ENCODE measurements at regions not wholly inside any gene's neighbourhood (a gene's known extent, or its start where the extent isn't known, plus 50 kb on each side); places are given as distances from the start of the nearest gene placed in this dataset.
A peak's percentile ranks its signal among the peaks of the same experiment; 100 is the strongest.

DNA sequence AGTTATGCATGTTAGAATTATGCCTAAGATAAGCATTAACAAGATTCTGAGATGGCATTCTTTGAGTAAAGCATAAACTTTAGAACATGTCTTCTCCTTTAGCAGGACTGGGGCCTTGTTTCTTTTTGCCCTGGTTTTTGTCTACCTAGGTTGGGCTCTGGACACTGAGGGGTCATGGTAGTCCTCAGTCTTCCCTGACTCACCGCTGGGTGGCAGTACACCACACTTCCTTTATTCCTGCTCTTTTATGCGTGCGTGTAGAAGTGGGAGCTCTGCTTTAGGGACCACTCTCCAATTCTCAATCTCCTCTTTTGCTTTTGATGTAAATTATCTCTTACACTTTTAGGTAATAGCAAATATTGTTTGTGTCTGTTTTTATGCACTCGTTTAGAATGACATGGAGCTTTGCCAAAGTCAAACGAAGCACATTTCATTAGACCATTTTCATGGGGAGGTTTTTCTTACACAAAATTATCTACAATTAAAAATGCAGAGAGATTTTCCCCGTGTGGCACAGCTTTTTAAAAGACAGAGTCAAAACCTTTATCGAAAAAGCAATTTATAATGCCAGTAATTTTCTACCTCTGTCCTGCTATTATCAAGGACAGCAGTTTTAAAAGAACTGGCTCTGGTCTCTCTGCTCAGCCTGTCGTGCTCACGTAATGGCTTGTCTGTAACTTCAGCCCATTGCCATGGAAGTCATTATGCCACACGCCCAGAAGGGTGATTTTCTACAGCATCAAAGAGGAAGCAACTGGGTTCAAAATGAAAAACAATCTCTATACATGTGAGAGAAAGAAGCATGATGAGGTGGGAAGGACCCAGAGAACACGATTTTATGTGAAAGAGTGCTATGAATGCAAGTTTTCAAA, 413.9 kb downstream of the COG6 start:
- no peaks in the 10 kb centered on the region for H3K36me3 Mint-ChIP-seq
- DNase-seq (ENCODE audit: low spot score) (peak; percentile 78), ATAC-seq (peak; percentile 95)
- H3K4me1 Mint-ChIP-seq = peaks cover 19% of the 10 kb centered on the region
- no peaks in the 10 kb centered on the region for H3K9me3 Mint-ChIP-seq
- ChIA-PET POLR2A (no interaction called here), CTCF (interaction anchor here (0.6 to 2.3 kb wide), 26 partner anchors 8 to 710 kb away, joined by 3 to 26 read pairs (median 4); no protein-coding TSS in a partner anchor)
- no peaks in the 10 kb centered on the region for H3K27me3 Mint-ChIP-seq (ENCODE audit: low read depth)
- no peak overlapping the region for H3K4me3 Mint-ChIP-seq
- TF ChIP-seq ELF4 (CRISPR knock-in tag; IDR thresholded peaks at IDR 0.05; ENCODE audit: low read depth) (no peak), ATF1 (CRISPR knock-in tag; IDR thresholded peaks at IDR 0.05) (no peak), NR2C2 (CRISPR knock-in tag; IDR thresholded peaks at IDR 0.05) (no peak)
- TF ChIP-seq, protein P1, sequence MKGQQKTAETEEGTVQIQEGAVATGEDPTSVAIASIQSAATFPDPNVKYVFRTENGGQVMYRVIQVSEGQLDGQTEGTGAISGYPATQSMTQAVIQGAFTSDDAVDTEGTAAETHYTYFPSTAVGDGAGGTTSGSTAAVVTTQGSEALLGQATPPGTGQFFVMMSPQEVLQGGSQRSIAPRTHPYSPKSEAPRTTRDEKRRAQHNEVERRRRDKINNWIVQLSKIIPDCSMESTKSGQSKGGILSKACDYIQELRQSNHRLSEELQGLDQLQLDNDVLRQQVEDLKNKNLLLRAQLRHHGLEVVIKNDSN (CRISPR knock-in tag; IDR thresholded peaks at IDR 0.05) = no peak
- TF ChIP-seq, protein P2, sequence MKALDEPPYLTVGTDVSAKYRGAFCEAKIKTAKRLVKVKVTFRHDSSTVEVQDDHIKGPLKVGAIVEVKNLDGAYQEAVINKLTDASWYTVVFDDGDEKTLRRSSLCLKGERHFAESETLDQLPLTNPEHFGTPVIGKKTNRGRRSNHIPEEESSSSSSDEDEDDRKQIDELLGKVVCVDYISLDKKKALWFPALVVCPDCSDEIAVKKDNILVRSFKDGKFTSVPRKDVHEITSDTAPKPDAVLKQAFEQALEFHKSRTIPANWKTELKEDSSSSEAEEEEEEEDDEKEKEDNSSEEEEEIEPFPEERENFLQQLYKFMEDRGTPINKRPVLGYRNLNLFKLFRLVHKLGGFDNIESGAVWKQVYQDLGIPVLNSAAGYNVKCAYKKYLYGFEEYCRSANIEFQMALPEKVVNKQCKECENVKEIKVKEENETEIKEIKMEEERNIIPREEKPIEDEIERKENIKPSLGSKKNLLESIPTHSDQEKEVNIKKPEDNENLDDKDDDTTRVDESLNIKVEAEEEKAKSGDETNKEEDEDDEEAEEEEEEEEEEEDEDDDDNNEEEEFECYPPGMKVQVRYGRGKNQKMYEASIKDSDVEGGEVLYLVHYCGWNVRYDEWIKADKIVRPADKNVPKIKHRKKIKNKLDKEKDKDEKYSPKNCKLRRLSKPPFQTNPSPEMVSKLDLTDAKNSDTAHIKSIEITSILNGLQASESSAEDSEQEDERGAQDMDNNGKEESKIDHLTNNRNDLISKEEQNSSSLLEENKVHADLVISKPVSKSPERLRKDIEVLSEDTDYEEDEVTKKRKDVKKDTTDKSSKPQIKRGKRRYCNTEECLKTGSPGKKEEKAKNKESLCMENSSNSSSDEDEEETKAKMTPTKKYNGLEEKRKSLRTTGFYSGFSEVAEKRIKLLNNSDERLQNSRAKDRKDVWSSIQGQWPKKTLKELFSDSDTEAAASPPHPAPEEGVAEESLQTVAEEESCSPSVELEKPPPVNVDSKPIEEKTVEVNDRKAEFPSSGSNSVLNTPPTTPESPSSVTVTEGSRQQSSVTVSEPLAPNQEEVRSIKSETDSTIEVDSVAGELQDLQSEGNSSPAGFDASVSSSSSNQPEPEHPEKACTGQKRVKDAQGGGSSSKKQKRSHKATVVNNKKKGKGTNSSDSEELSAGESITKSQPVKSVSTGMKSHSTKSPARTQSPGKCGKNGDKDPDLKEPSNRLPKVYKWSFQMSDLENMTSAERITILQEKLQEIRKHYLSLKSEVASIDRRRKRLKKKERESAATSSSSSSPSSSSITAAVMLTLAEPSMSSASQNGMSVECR (CRISPR knock-in tag; IDR thresholded peaks at IDR 0.05; ENCODE audit: borderline replicate concordance) = no peak
- TF ChIP-seq, protein P3, sequence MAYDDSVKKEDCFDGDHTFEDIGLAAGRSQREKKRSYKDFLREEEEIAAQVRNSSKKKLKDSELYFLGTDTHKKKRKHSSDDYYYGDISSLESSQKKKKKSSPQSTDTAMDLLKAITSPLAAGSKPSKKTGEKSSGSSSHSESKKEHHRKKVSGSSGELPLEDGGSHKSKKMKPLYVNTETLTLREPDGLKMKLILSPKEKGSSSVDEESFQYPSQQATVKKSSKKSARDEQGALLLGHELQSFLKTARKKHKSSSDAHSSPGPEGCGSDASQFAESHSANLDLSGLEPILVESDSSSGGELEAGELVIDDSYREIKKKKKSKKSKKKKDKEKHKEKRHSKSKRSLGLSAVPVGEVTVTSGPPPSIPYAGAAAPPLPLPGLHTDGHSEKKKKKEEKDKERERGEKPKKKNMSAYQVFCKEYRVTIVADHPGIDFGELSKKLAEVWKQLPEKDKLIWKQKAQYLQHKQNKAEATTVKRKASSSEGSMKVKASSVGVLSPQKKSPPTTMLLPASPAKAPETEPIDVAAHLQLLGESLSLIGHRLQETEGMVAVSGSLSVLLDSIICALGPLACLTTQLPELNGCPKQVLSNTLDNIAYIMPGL (CRISPR knock-in tag; IDR thresholded peaks at IDR 0.05) = no peak
- TF ChIP-seq, protein P4, sequence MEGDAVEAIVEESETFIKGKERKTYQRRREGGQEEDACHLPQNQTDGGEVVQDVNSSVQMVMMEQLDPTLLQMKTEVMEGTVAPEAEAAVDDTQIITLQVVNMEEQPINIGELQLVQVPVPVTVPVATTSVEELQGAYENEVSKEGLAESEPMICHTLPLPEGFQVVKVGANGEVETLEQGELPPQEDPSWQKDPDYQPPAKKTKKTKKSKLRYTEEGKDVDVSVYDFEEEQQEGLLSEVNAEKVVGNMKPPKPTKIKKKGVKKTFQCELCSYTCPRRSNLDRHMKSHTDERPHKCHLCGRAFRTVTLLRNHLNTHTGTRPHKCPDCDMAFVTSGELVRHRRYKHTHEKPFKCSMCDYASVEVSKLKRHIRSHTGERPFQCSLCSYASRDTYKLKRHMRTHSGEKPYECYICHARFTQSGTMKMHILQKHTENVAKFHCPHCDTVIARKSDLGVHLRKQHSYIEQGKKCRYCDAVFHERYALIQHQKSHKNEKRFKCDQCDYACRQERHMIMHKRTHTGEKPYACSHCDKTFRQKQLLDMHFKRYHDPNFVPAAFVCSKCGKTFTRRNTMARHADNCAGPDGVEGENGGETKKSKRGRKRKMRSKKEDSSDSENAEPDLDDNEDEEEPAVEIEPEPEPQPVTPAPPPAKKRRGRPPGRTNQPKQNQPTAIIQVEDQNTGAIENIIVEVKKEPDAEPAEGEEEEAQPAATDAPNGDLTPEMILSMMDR (IDR thresholded peaks at IDR 0.05) = peak; percentile 76
- no peak overlapping the region for H3K27ac Mint-ChIP-seq

DNA sequence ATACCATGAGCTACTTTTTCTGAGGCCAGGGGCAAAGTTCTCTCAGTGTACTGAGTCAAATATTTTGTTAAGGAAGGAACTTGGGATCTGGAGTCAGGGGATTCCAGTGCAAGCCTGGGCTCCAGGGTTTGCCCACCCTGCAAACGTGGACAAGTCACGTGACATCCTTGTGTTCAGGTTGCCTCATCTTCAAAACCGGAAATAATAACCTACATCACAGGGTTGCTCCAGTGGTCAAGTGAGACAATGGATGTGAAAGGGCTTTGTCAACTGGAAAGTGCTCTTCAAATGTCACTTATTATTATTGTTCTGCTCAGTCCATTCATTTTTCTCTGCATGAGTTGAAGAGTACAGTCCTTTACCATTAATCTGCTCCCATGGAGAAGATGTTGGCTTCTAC, 414.9 kb downstream of the COG6 start:
- Mint-ChIP-seq H3K36me3 (no peaks in the 10 kb centered on the region), H3K9me3 (no peaks in the 10 kb centered on the region), H3K4me3 (no peak overlapping the region), H3K27ac (no peak overlapping the region), H3K4me1 (peaks cover 22% of the 10 kb centered on the region), H3K27me3 (ENCODE audit: low read depth) (no peaks in the 10 kb centered on the region)
- DNase-seq (ENCODE audit: low spot score) = no peak
- TF ChIP-seq, protein P5, sequence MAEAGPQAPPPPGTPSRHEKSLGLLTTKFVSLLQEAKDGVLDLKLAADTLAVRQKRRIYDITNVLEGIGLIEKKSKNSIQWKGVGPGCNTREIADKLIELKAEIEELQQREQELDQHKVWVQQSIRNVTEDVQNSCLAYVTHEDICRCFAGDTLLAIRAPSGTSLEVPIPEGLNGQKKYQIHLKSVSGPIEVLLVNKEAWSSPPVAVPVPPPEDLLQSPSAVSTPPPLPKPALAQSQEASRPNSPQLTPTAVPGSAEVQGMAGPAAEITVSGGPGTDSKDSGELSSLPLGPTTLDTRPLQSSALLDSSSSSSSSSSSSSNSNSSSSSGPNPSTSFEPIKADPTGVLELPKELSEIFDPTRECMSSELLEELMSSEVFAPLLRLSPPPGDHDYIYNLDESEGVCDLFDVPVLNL (CRISPR knock-in tag; IDR thresholded peaks at IDR 0.05; ENCODE audit: borderline replicate concordance, low read depth) = no peak
- ChIA-PET POLR2A (no interaction called here), CTCF (interaction anchor here (1.5 to 2.3 kb wide), 6 partner anchors 24 to 709 kb away, joined by 4 to 26 read pairs (median 8); no protein-coding TSS in a partner anchor)
- no peak for ATAC-seq

DNA sequence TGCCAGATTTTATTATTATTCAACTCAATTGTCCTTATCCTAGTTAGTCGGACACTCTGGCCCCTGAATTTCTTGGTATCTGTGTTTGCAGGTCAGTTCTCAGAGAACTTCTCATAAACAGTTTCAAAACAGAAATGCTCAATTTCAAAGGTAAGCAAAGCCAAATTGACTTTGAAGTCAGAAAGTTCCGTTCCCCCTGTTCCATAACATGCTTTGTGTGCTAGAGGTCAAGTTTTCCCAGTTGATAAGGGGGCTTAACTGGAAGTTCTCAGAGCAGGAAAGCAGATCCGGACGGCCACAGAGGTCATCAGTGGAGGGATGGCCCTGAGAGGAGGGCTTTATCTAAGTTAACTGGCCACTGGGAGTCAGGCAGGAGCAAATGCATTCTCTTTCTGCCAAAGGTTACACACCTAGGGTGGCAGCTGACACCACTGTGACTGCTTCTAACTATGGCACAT, 417.2 kb downstream of the COG6 start:
- H3K36me3 Mint-ChIP-seq = no peaks in the 10 kb centered on the region
- H3K27me3 Mint-ChIP-seq (ENCODE audit: low read depth) = no peaks in the 10 kb centered on the region
- H3K4me3 Mint-ChIP-seq = no peak overlapping the region
- no peak overlapping the region for H3K27ac Mint-ChIP-seq
- H3K9me3 Mint-ChIP-seq = no peaks in the 10 kb centered on the region
- no peak for ATAC-seq
- peaks cover 22% of the 10 kb centered on the region for H3K4me1 Mint-ChIP-seq
- peak; percentile 60 for TF ChIP-seq GABPB1 (CRISPR knock-in tag; IDR thresholded peaks at IDR 0.05)
- TF ChIP-seq, protein P6, sequence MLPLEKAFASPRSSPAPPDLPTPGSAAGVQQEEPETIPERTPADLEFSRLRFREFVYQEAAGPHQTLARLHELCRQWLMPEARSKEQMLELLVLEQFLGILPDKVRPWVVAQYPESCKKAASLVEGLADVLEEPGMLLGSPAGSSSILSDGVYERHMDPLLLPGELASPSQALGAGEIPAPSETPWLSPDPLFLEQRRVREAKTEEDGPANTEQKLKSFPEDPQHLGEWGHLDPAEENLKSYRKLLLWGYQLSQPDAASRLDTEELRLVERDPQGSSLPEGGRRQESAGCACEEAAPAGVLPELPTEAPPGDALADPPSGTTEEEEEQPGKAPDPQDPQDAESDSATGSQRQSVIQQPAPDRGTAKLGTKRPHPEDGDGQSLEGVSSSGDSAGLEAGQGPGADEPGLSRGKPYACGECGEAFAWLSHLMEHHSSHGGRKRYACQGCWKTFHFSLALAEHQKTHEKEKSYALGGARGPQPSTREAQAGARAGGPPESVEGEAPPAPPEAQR (CRISPR knock-in tag; IDR thresholded peaks at IDR 0.05) = no peak
- POLR2A ChIA-PET = no interaction called here
- CTCF ChIA-PET = no interaction called here
- no peak for DNase-seq (ENCODE audit: low spot score)
